IMR-90 (cell line): ENCODE measurements at regions not wholly inside any gene's neighbourhood (a gene's known extent, or its start where the extent isn't known, plus 50 kb on each side); places are given as distances from the start of the nearest gene placed in this dataset.

ENCODE experiments used
- ATAC-seq: fragments of 200-7000 bp; cut with Tn5 transposase; 2 replicates; pipeline ENCODE4 v1.9.1; 2020; ENCODE audit warnings: low read depth, mild to moderate bottlenecking, moderate library complexity
- BruUV-seq: library from RNA; stranded (reverse); fragments of 400-500 nt; replicated peaks from 2 replicates; lab custom pipeline; 2021; lab: Mats Ljungman, UMichigan
- CTCF ChIA-PET: fragments of 300-600 bp; formaldehyde crosslinking; extraction: SDS; loops from one replicate; lab custom pipeline; 2021; ENCODE audit warnings: antibody characterized with exemption; lab: Yijun Ruan, JAX
- POLR2A ChIA-PET: fragments of 300-600 bp; sonication (Branson Sonifier 250); formaldehyde crosslinking; loops from one replicate; lab custom pipeline; 2022; ENCODE audit warnings: antibody characterized with exemption; ENCODE audit not compliant: unreplicated experiment; lab: Charles Lee
- DNase-seq: peaks from one replicate; pipeline ENCODE4 v3.0.0; 2013
- H2AFZ ChIP-seq: replicated peaks from 2 replicates; pipeline ENCODE3; 2013; ENCODE audit warnings: low read length, mild to moderate bottlenecking; ENCODE audit not compliant: poor library complexity
- H2AK5ac ChIP-seq: 2 replicates; pipeline ENCODE4 v1.6.1; 2013; ENCODE audit warnings: low read depth, low read length, inconsistent platforms
- H2AK9ac ChIP-seq: replicated peaks from 2 replicates; pipeline ENCODE3; 2013; ENCODE audit warnings: mild to moderate bottlenecking, low read depth, low read length, moderate library complexity; ENCODE audit not compliant: poor library complexity
- H2BK120ac ChIP-seq: 2 replicates; pipeline ENCODE4 v1.6.1; 2013; ENCODE audit warnings: low read depth, low read length, inconsistent platforms
- H2BK15ac ChIP-seq: 3 replicates; pipeline ENCODE4 v1.6.1; 2013; ENCODE audit warnings: low read depth, low read length, inconsistent platforms
- H2BK20ac ChIP-seq: 2 replicates; pipeline ENCODE4 v1.6.1; 2013; ENCODE audit warnings: low read depth, mild to moderate bottlenecking, inconsistent platforms, low read length, moderate library complexity
- H2BK5ac ChIP-seq: 2 replicates; pipeline ENCODE4 v1.6.1; 2013; ENCODE audit warnings: mild to moderate bottlenecking, low read depth, low read length, inconsistent platforms; ENCODE audit not compliant: poor library complexity, severe bottlenecking
- H3K14ac ChIP-seq: replicated peaks from 2 replicates; pipeline ENCODE4 v1.6.1; 2013; ENCODE audit warnings: low read depth, low read length, inconsistent platforms
- H3K18ac ChIP-seq: 2 replicates; pipeline ENCODE4 v1.6.1; 2013; ENCODE audit warnings: low read depth, low read length, control low read depth
- H3K23ac ChIP-seq: 2 replicates; pipeline ENCODE4 v1.6.1; 2013; ENCODE audit warnings: low read depth, low read length, inconsistent platforms
- H3K27ac ChIP-seq: 2 replicates; pipeline ENCODE4 v1.5.1; 2013; ENCODE audit warnings: mild to moderate bottlenecking, control low read depth, low read length; ENCODE audit not compliant: insufficient read depth
- H3K27me3 ChIP-seq: 2 replicates; pipeline ENCODE4 v1.6.1; 2013; ENCODE audit warnings: low read length; ENCODE audit not compliant: control insufficient read depth, insufficient read depth
- H3K36me3 ChIP-seq: 2 replicates; pipeline ENCODE4 v1.6.1; 2013; ENCODE audit warnings: low read length, mixed read lengths; ENCODE audit not compliant: control insufficient read depth, insufficient read depth
- H3K4ac ChIP-seq: 2 replicates; pipeline ENCODE4 v1.6.1; 2013; ENCODE audit warnings: low read depth, low read length, inconsistent platforms
- H3K4me1 ChIP-seq: 2 replicates; pipeline ENCODE4 v1.6.1; 2013; ENCODE audit warnings: low read length, mixed read lengths; ENCODE audit not compliant: control insufficient read depth, insufficient read depth
- H3K4me2 ChIP-seq: 2 replicates; pipeline ENCODE4 v1.6.1; 2013; ENCODE audit warnings: low read depth, mild to moderate bottlenecking, control low read depth, low read length, moderate library complexity
- H3K4me3 ChIP-seq: 2 replicates; pipeline ENCODE4 v1.5.1; 2013; ENCODE audit warnings: low read depth, mild to moderate bottlenecking, control low read depth, low read length, moderate library complexity; ENCODE audit not compliant: insufficient read depth
- H3K56ac ChIP-seq: 2 replicates; pipeline ENCODE4 v1.6.1; 2013; ENCODE audit warnings: low read length, inconsistent platforms; ENCODE audit not compliant: insufficient read depth; ENCODE audit errors: extremely low read depth
- H3K79me1 ChIP-seq, 2 experiments: 2 replicates each; pipeline ENCODE4 v1.6.1; 2013; ENCODE audit warnings: low read length in 2 of 2, inconsistent platforms in 1 of 2, low read depth in 1 of 2
- H3K9ac ChIP-seq: 2 replicates; pipeline ENCODE4 v1.6.1; 2013; ENCODE audit warnings: low read depth, low read length, control low read depth
- H3K9me1 ChIP-seq: 2 replicates; pipeline ENCODE4 v1.6.1; 2013; ENCODE audit warnings: low read length, inconsistent platforms; ENCODE audit not compliant: insufficient read depth
- H3K9me3 ChIP-seq: 2 replicates; pipeline ENCODE4 v1.6.1; 2013; ENCODE audit warnings: low read length; ENCODE audit not compliant: control insufficient read depth, insufficient read depth
- H4K20me1 ChIP-seq: 2 replicates; pipeline ENCODE4 v1.6.1; 2013; ENCODE audit warnings: low read length, inconsistent platforms; ENCODE audit not compliant: insufficient read depth
- H4K5ac ChIP-seq: 2 replicates; pipeline ENCODE4 v1.6.1; 2013; ENCODE audit warnings: mild to moderate bottlenecking, low read depth, low read length, control low read depth
- H4K8ac ChIP-seq, 2 experiments: 2 replicates each; pipeline ENCODE4 v1.6.1; 2013; ENCODE audit warnings: low read depth in 2 of 2, low read length in 2 of 2, control low read depth in 1 of 2, inconsistent platforms in 1 of 2
- H4K91ac ChIP-seq: 2 replicates; pipeline ENCODE4 v1.6.1; 2013; ENCODE audit warnings: low read depth, low read length, inconsistent platforms; ENCODE audit not compliant: insufficient read depth
- BHLHE40 ChIP-seq: fragments of 150-350 bp; IDR thresholded peaks from 2 replicates; pipeline ENCODE4 v1.6.1; 2016; ENCODE audit warnings: mild to moderate bottlenecking, low read depth, low read length
- CEBPB ChIP-seq: IDR thresholded peaks from 2 replicates; pipeline ENCODE4 v1.6.1; 2012; ENCODE audit warnings: low read depth, low read length, improper control_type of control experiment
- CHD1 ChIP-seq: IDR thresholded peaks from 2 replicates; pipeline ENCODE4 v1.6.1; 2012; ENCODE audit warnings: low read depth, low read length, improper control_type of control experiment
- CTCF ChIP-seq: conservative IDR thresholded peaks from 2 replicates; pipeline ENCODE4 v1.5.1; 2012; ENCODE audit warnings: mild to moderate bottlenecking, low read depth, low read length, improper control_type of control experiment
- ELK1 ChIP-seq: fragments of 150-350 bp; IDR thresholded peaks from 2 replicates; pipeline ENCODE4 v1.6.1; 2016; ENCODE audit warnings: low read depth, mild to moderate bottlenecking, low read length, moderate library complexity, borderline replicate concordance
- FOS ChIP-seq: fragments of 150-350 bp; IDR thresholded peaks from 2 replicates; pipeline ENCODE4 v1.6.1; 2016; ENCODE audit warnings: low read depth, low read length
- MAFK ChIP-seq: IDR thresholded peaks from 2 replicates; pipeline ENCODE4 v1.6.1; 2012; ENCODE audit warnings: low read depth, low read length, improper control_type of control experiment
- MAZ ChIP-seq: IDR thresholded peaks from 2 replicates; pipeline ENCODE4 v1.6.1; 2012; ENCODE audit warnings: low read depth, mild to moderate bottlenecking, low read length, improper control_type of control experiment, moderate library complexity, borderline replicate concordance
- MXI1 ChIP-seq: IDR thresholded peaks from 2 replicates; pipeline ENCODE4 v1.6.1; 2012; ENCODE audit warnings: low read depth, mild to moderate bottlenecking, low read length, moderate library complexity, borderline replicate concordance
- NFE2L2 ChIP-seq: fragments of 150-350 bp; IDR thresholded peaks from 2 replicates; pipeline ENCODE4 v1.6.1; 2016; ENCODE audit warnings: low read depth, mild to moderate bottlenecking, low read length
- POLR2A ChIP-seq: IDR thresholded peaks from 2 replicates; pipeline ENCODE4 v1.6.1; 2012; ENCODE audit warnings: mild to moderate bottlenecking, low read depth, low read length
- RAD21 ChIP-seq: IDR thresholded peaks from 2 replicates; pipeline ENCODE4 v1.6.1; 2012; ENCODE audit warnings: low read length, improper control_type of control experiment
- RCOR1 ChIP-seq: IDR thresholded peaks from 2 replicates; pipeline ENCODE4 v1.6.1; 2012; ENCODE audit warnings: mild to moderate bottlenecking, low read length, improper control_type of control experiment; ENCODE audit not compliant: insufficient replicate concordance
- RFX5 ChIP-seq: IDR thresholded peaks from 2 replicates; pipeline ENCODE4 v1.8.0; 2012; ENCODE audit warnings: low read depth, mild to moderate bottlenecking, low read length, moderate library complexity
- SMC3 ChIP-seq: fragments of 150-350 bp; IDR thresholded peaks from 2 replicates; pipeline ENCODE4 v1.6.1; 2016; ENCODE audit warnings: low read depth, mild to moderate bottlenecking, antibody characterized with exemption, low read length, moderate library complexity
- USF2 ChIP-seq: fragments of 150-350 bp; IDR thresholded peaks from 2 replicates; pipeline ENCODE4 v1.6.1; 2017; ENCODE audit warnings: mild to moderate bottlenecking, antibody characterized with exemption, low read length, low read depth
- WGBS, 2 experiments: methylation state at CpG; one replicate each; pipeline versions ENCODE4 v1.1.5 to v1.1.7; 2013; ENCODE audit warnings: missing lambda C conversion rate in 2 of 2; ENCODE audit not compliant: insufficient read length in 1 of 2; ENCODE audit errors: extremely low coverage in 2 of 2; 5-methylcytosine and 5-hydroxymethylcytosine counted together
- dilution Hi-C: fragments of 300-500 bp; cut with HindIII; formaldehyde crosslinking; loops from one replicate; pipeline ENCODE4 v1.14.3; 2018; ENCODE audit warnings: low sequenced_read_pairs; ENCODE audit not compliant: unreplicated experiment
- in situ Hi-C: fragments of 300-500 bp; cut with MboI; formaldehyde crosslinking; loops from 3 replicates; pipeline ENCODE4 v1.14.3; 2019; ENCODE audit warnings: low sequenced_read_pairs, inconsistent platforms, mixed read lengths
- intact Hi-C: fragments of 100-400 bp; cut with micrococcal nuclease; formaldehyde crosslinking; loops from 2 replicates; pipeline ENCODE4 v1.10.0; 2022

- no peak overlapping the region for H2BK5ac ChIP-seq
- H3K14ac ChIP-seq, result no peak overlapping the region
- H2AFZ ChIP-seq, result no peak overlapping the region
- no peaks in the 10 kb centered on the region for H3K9me1 ChIP-seq
- DNase-seq (no peak), ATAC-seq (no peak)
- no CpG with 5 or more reads among the region's 2 CpGs for WGBS, 2 experiments
- no peak overlapping the region for H3K23ac ChIP-seq
- H4K91ac ChIP-seq, result no peak overlapping the region
- CTCF ChIA-PET, result no interaction called here
- no peaks in the 10 kb centered on the region for H3K9me3 ChIP-seq
- no peak overlapping the region for H2BK120ac ChIP-seq
- in situ Hi-C loops (no loop called here), intact Hi-C loops (no loop called here), dilution Hi-C loops (no loop called here)
- H2AK9ac ChIP-seq, result no peak overlapping the region
- H3K36me3 ChIP-seq, result no peaks in the 10 kb centered on the region
- TF ChIP-seq NFE2L2 (no peak), MAZ (no peak), CEBPB (no peak), SMC3 (no peak), MAFK (no peak), FOS (no peak), POLR2A (no peak), RAD21 (no peak), RCOR1 (no peak), RFX5 (no peak), CTCF (no peak), MXI1 (no peak), BHLHE40 (no peak), USF2 (no peak), CHD1 (no peak), ELK1 (no peak)
- no peaks in the 10 kb centered on the region; the same call in 1 of the 2 replicates for H3K27me3 ChIP-seq
- no peaks in the 10 kb centered on the region for H4K20me1 ChIP-seq
- no peak overlapping the region for H3K56ac ChIP-seq
- H2AK5ac ChIP-seq, result no peak overlapping the region
- H3K4me1 ChIP-seq, result no peaks in the 10 kb centered on the region
- no peak overlapping the region for H3K4ac ChIP-seq
- no peak overlapping the region for H2BK15ac ChIP-seq
- no peak overlapping the region for H3K9ac ChIP-seq
- H3K4me3 ChIP-seq, result no peak overlapping the region
- H3K18ac ChIP-seq, result no peak overlapping the region
- POLR2A ChIA-PET, result no interaction called here
- no peaks in the 10 kb centered on the region for H3K79me1 ChIP-seq
- H3K4me2 ChIP-seq, result no peak overlapping the region
- no TSS peak for BruUV-seq
- H3K27ac ChIP-seq, result no peak overlapping the region
- H2BK20ac ChIP-seq, result no peak overlapping the region
- no peak overlapping the region for H4K5ac ChIP-seq
- H4K8ac ChIP-seq, result no peak overlapping the region
These were observed 86.2 kb upstream of the SCEL start for GRCh38 chr13:77449265-77449664.
